GM12878 (cell line): ENCODE measurements at regions not wholly inside any gene's neighbourhood (a gene's known extent, or its start where the extent isn't known, plus 50 kb on each side); places are given as distances from the start of the nearest gene placed in this dataset.

Source experiments
- ATAC-seq: fragments of 200-7000 bp; cut with Tn5 transposase; 3 replicates; pipeline ENCODE4 v1.9.1; 2020; ENCODE audit warnings: mild to moderate bottlenecking, moderate library complexity
- BruUV-seq: library from RNA; stranded (reverse); fragments of 400-500 nt; replicated peaks from 2 replicates; lab custom pipeline; 2021; lab: Mats Ljungman, UMichigan
- CTCF ChIA-PET: fragments of 300-600 bp; sonication (Branson Sonifier 250); formaldehyde crosslinking; extraction: SDS; loops from one replicate; lab custom pipeline; 2021; ENCODE audit warnings: inconsistent platforms; lab: Yijun Ruan, JAX
- POLR2A ChIA-PET: fragments of 350-600 bp; formaldehyde crosslinking; extraction: SDS; loops from one replicate; lab custom pipeline; 2021; ENCODE audit warnings: inconsistent platforms; lab: Charles Lee
- RAD21 ChIA-PET: fragments of 300-600 bp; sonication (Branson Sonifier 250); formaldehyde crosslinking; loops from one replicate; lab custom pipeline; 2023; ENCODE audit warnings: antibody characterized with exemption; ENCODE audit not compliant: unreplicated experiment; lab: Charles Lee
- SMC1A ChIA-PET: fragments of 300-600 bp; sonication (Branson Sonifier 250); formaldehyde crosslinking; loops from one replicate; lab custom pipeline; 2023; ENCODE audit not compliant: unreplicated experiment, uncharacterized antibody; lab: Charles Lee
- DNase-seq: peaks from one replicate; pipeline ENCODE4 v3.0.0-alpha.2; 2011; ENCODE audit warnings: low read depth, low spot score
- FAIRE-seq: peaks from 3 replicates; lab custom pipeline; 2011; peaks lifted over from hg19 to GRCh38; lab: Jason Lieb, UNC
- H2AFZ ChIP-seq: 2 replicates; pipeline ENCODE4 v1.6.0; 2011; ENCODE audit warnings: low read depth, low read length, control low read depth; ENCODE audit not compliant: control insufficient read depth
- H3K27ac ChIP-seq: 2 replicates; pipeline ENCODE4 v1.5.1; 2011; ENCODE audit warnings: control low read depth; ENCODE audit not compliant: control insufficient read depth, insufficient read depth
- H3K27me3 ChIP-seq, 2 experiments: replicated peaks in 1 of 2; 2 replicates each; pipeline versions ENCODE4 v1.6.0 to v1.6.1; 2011; ENCODE audit warnings: low read length in 1 of 2; ENCODE audit not compliant: control insufficient read depth in 2 of 2, insufficient read depth in 2 of 2
- H3K36me3 ChIP-seq, 2 experiments: 2 replicates each; pipeline ENCODE4 v1.5.1; 2011; ENCODE audit warnings: low read length in 1 of 2; ENCODE audit not compliant: control insufficient read depth in 2 of 2, insufficient read depth in 2 of 2
- H3K4me1 ChIP-seq: 2 replicates; pipeline ENCODE4 v1.6.1; 2011; ENCODE audit warnings: mild to moderate bottlenecking, low read length, moderate library complexity, mixed read lengths; ENCODE audit not compliant: control insufficient read depth, insufficient read depth
- H3K4me2 ChIP-seq: 2 replicates; pipeline ENCODE4 v1.6.0; 2011; ENCODE audit warnings: control low read depth; ENCODE audit not compliant: control insufficient read depth, insufficient read depth
- H3K4me3 ChIP-seq: fragments of 200-600 bp; sonication (generic); 2 replicates; pipeline ENCODE4 v1.5.1; 2016
- H3K79me2 ChIP-seq: 2 replicates; pipeline ENCODE4 v1.6.0; 2011; ENCODE audit warnings: low read length; ENCODE audit not compliant: control insufficient read depth, insufficient read depth
- H3K9ac ChIP-seq: 2 replicates; pipeline ENCODE4 v1.8.0; 2011; ENCODE audit warnings: low read length, control low read depth, mixed read lengths; ENCODE audit not compliant: control insufficient read depth, insufficient read depth
- H3K9me3 ChIP-seq: replicated peaks from 3 replicates; pipeline ENCODE4 v1.5.1; 2011; ENCODE audit warnings: mild to moderate bottlenecking, low read length; ENCODE audit not compliant: control insufficient read depth, insufficient read depth
- H4K20me1 ChIP-seq: 2 replicates; pipeline ENCODE4 v1.6.0; 2011; ENCODE audit not compliant: control insufficient read depth, insufficient read depth
- CHD1 ChIP-seq: IDR thresholded peaks from 2 replicates; pipeline ENCODE4 v1.6.1; 2012; ENCODE audit warnings: low read depth, low read length, improper control_type of control experiment
- ESRRA ChIP-seq: IDR thresholded peaks from 2 replicates; pipeline ENCODE4 v1.6.1; 2012; ENCODE audit warnings: mild to moderate bottlenecking, low read length, improper control_type of control experiment
- HDAC2 ChIP-seq: fragments of 200-600 bp; sonication (generic); IDR thresholded peaks from 2 replicates; pipeline ENCODE4 v1.6.1; 2017
- HDAC6 ChIP-seq: fragments of 200-600 bp; sonication (generic); IDR thresholded peaks from one replicate; pipeline ENCODE4 v1.8.0; 2017; ENCODE audit warnings: antibody characterized with exemption; ENCODE audit not compliant: unreplicated experiment
- KDM1A ChIP-seq: fragments of 200-600 bp; sonication (generic); IDR thresholded peaks from 2 replicates; pipeline ENCODE4 v1.6.1; 2016; ENCODE audit warnings: borderline replicate concordance
- LARP7 ChIP-seq: fragments of 450-650 bp; IDR thresholded peaks from 2 replicates; pipeline ENCODE4 v1.6.1; 2017; ENCODE audit warnings: mild to moderate bottlenecking
- MYB ChIP-seq: fragments of 150-350 bp; IDR thresholded peaks from 2 replicates; pipeline ENCODE4 v1.6.1; 2014; ENCODE audit warnings: mild to moderate bottlenecking, low read depth, low read length, borderline replicate concordance
- NFXL1 ChIP-seq: fragments of 450-650 bp; IDR thresholded peaks from 2 replicates; pipeline ENCODE4 v1.6.1; 2017; ENCODE audit warnings: antibody characterized with exemption, mild to moderate bottlenecking, borderline replicate concordance
- PAX8 ChIP-seq: fragments of 450-650 bp; IDR thresholded peaks from 2 replicates; pipeline ENCODE4 v1.6.1; 2017; ENCODE audit warnings: mild to moderate bottlenecking, moderate library complexity
- RFX5 ChIP-seq: IDR thresholded peaks from 2 replicates; pipeline ENCODE4 v1.6.1; 2011; ENCODE audit warnings: low read depth, low read length, improper control_type of control experiment
- SIN3A ChIP-seq: IDR thresholded peaks from 2 replicates; pipeline ENCODE4 v1.6.1; 2012; ENCODE audit warnings: low read depth, low read length, improper control_type of control experiment
- SMARCA5 ChIP-seq: fragments of 450-650 bp; IDR thresholded peaks from 2 replicates; pipeline ENCODE4 v1.6.1; 2017; ENCODE audit warnings: mild to moderate bottlenecking
- SMC3 ChIP-seq: IDR thresholded peaks from 2 replicates; pipeline ENCODE4 v1.6.1; 2011; ENCODE audit warnings: low read length, improper control_type of control experiment, borderline replicate concordance
- SRF ChIP-seq, 2 experiments: IDR thresholded peaks; 2 replicates each; pipeline ENCODE4 v1.6.1; 2011; ENCODE audit warnings: low read depth in 2 of 2, low read length in 2 of 2, mild to moderate bottlenecking in 1 of 2, moderate library complexity in 1 of 2
- SUPT20H ChIP-seq: IDR thresholded peaks from 2 replicates; pipeline ENCODE4 v1.6.1; 2011; ENCODE audit warnings: low read depth, mild to moderate bottlenecking, low read length, moderate library complexity, borderline replicate concordance; ENCODE audit not compliant: control insufficient read depth
- TCF7 ChIP-seq: IDR thresholded peaks from 2 replicates; pipeline ENCODE4 v1.6.1; 2014; ENCODE audit warnings: antibody characterized with exemption, borderline replicate concordance
- ZNF24 ChIP-seq: fragments of 450-650 bp; IDR thresholded peaks from 2 replicates; pipeline ENCODE4 v1.6.1; 2017; ENCODE audit warnings: antibody characterized with exemption, mild to moderate bottlenecking
- WGBS: methylation state at CpG from one replicate; pipeline ENCODE4 v1.1.6; 2016; ENCODE audit warnings: low lambda C conversion rate; ENCODE audit not compliant: insufficient replicate concordance, insufficient coverage; ENCODE audit errors: missing lambda C conversion rate; 5-methylcytosine and 5-hydroxymethylcytosine counted together
- in situ Hi-C: fragments of 300-500 bp; cut with MboI; formaldehyde crosslinking; loops from 9 replicates; pipeline ENCODE4 v1.14.3; 2018; ENCODE audit warnings: mixed read lengths
- intact Hi-C: fragments of 100-400 bp; cut with micrococcal nuclease; formaldehyde crosslinking; loops from one replicate; pipeline ENCODE4 v1.14.2; 2022; ENCODE audit not compliant: unreplicated experiment
- TF ChIP-seq, protein P1 (sequence below): IDR thresholded peaks from 2 replicates; pipeline ENCODE4 v1.6.1; 2011; ENCODE audit warnings: low read depth, low read length, improper control_type of control experiment, borderline replicate concordance
- TF ChIP-seq, protein P2 (sequence below): fragments of 450-650 bp; conservative IDR thresholded peaks from 2 replicates; pipeline ENCODE4 v1.6.1; 2017; ENCODE audit warnings: mild to moderate bottlenecking, moderate library complexity
- TF ChIP-seq, protein P3 (sequence below): IDR thresholded peaks from 2 replicates; pipeline ENCODE4 v1.6.1; 2012; ENCODE audit warnings: low read depth, low read length, improper control_type of control experiment
- TF ChIP-seq, protein P4 (sequence below): IDR thresholded peaks from 2 replicates; pipeline ENCODE4 v1.6.1; 2012; ENCODE audit warnings: low read depth, low read length, improper control_type of control experiment

DNA sequence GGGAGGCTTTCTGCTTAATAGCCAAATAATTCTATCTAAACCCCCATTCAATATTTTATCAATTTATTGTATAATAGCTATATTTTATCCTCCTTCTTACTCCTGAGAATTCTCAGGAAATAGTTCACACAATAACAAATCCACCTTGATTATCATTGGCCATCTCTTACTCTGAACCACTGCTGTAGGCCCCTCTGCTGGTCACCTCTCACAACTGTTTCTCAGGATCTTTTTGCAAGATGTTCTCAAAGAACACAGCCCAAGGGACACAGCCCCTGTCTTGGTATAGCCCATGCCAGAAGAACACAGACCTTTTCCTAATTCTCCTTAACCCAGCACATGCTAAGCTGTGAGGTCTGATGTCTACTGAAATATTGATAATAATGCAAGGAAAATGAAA, 74.9 kb upstream of the HTR4 start (continued):
- TF ChIP-seq, protein P1, sequence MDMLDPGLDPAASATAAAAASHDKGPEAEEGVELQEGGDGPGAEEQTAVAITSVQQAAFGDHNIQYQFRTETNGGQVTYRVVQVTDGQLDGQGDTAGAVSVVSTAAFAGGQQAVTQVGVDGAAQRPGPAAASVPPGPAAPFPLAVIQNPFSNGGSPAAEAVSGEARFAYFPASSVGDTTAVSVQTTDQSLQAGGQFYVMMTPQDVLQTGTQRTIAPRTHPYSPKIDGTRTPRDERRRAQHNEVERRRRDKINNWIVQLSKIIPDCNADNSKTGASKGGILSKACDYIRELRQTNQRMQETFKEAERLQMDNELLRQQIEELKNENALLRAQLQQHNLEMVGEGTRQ: no peak
- TF ChIP-seq, protein P2, sequence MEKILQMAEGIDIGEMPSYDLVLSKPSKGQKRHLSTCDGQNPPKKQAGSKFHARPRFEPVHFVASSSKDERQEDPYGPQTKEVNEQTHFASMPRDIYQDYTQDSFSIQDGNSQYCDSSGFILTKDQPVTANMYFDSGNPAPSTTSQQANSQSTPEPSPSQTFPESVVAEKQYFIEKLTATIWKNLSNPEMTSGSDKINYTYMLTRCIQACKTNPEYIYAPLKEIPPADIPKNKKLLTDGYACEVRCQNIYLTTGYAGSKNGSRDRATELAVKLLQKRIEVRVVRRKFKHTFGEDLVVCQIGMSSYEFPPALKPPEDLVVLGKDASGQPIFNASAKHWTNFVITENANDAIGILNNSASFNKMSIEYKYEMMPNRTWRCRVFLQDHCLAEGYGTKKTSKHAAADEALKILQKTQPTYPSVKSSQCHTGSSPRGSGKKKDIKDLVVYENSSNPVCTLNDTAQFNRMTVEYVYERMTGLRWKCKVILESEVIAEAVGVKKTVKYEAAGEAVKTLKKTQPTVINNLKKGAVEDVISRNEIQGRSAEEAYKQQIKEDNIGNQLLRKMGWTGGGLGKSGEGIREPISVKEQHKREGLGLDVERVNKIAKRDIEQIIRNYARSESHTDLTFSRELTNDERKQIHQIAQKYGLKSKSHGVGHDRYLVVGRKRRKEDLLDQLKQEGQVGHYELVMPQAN: no peak
- TF ChIP-seq SRF (IDR thresholded peaks at IDR 0.05; ENCODE audit: low read depth in 2 of 2, low read length in 2 of 2): no peak
- no peak for TF ChIP-seq SUPT20H
- TF ChIP-seq, all 136 proteins: peak for 0

DNA sequence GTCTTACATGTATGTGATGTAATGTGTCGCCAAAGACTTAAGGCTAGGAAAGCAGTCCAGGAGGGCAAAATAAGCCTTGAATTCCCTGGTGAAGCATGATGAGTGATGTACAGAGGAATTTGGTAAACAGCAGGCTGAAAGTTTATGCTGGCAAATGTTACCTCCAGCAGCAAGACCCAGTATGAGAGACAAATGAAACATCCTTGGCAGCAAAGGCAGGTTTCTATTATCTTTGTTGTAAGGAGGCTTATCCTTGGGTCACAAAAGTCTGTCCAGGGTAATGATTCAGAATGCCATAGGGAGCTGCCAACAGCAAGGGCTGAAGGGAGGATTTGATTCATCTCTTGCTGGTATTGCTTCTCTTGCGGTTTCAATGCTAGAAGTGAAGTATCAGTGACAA, 75.9 kb upstream of the HTR4 start:
- Histone ChIP-seq H3K27ac (no peak overlapping the region), H3K9ac (no peak overlapping the region), H3K4me2 (no peak overlapping the region), H3K27me3 (no peaks in the 10 kb centered on the region), H3K4me1 (peaks cover 3% of the 10 kb centered on the region; the same call in 1 of the 2 replicates), H2AFZ (no peak overlapping the region), H3K36me3 (no peaks in the 10 kb centered on the region), H3K4me3 (no peak overlapping the region), H3K79me2 (no peaks in the 10 kb centered on the region), H4K20me1 (no peaks in the 10 kb centered on the region), H3K9me3 (no peaks in the 10 kb centered on the region)
- in situ Hi-C loops: loop anchor here (10.0 kb wide), 1 partner anchor 385 kb away; no protein-coding TSS in a partner anchor
- ATAC-seq (no peak), FAIRE-seq (no peak), DNase-seq (no peak)
- intact Hi-C loops: loop anchor here (5.0 kb wide), 1 partner anchor 533 kb away; no protein-coding TSS in a partner anchor
- TF ChIP-seq, protein P3, sequence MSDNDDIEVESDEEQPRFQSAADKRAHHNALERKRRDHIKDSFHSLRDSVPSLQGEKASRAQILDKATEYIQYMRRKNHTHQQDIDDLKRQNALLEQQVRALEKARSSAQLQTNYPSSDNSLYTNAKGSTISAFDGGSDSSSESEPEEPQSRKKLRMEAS: no peak
- TF ChIP-seq ZNF24: no peak
- no peak for TF ChIP-seq TCF7
- TF ChIP-seq SMARCA5: no peak
- TF ChIP-seq LARP7: no peak
- TF ChIP-seq, protein P4, sequence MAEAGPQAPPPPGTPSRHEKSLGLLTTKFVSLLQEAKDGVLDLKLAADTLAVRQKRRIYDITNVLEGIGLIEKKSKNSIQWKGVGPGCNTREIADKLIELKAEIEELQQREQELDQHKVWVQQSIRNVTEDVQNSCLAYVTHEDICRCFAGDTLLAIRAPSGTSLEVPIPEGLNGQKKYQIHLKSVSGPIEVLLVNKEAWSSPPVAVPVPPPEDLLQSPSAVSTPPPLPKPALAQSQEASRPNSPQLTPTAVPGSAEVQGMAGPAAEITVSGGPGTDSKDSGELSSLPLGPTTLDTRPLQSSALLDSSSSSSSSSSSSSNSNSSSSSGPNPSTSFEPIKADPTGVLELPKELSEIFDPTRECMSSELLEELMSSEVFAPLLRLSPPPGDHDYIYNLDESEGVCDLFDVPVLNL: no peak
- TF ChIP-seq CHD1: no peak
- TF ChIP-seq ESRRA: no peak
- TF ChIP-seq KDM1A: no peak
- TF ChIP-seq HDAC6: no peak
- no peak for TF ChIP-seq HDAC2
- TF ChIP-seq SMC3: no peak
- no peak for TF ChIP-seq MYB
- TF ChIP-seq RFX5: no peak
- TF ChIP-seq PAX8: no peak
- no peak for TF ChIP-seq SIN3A
- no peak for TF ChIP-seq SRF (IDR thresholded peaks at IDR 0.05; ENCODE audit: low read depth in 2 of 2, low read length in 2 of 2)
- TF ChIP-seq NFXL1: no peak
- ChIA-PET RAD21 (interaction anchor here (1.1 to 9.0 kb wide), 10 partner anchors 10 to 550 kb away, joined by 3 to 91 read pairs (median 6); no protein-coding TSS in a partner anchor), SMC1A (interaction anchor here (0.7 to 7.1 kb wide), 32 partner anchors 10 to 874 kb away, joined by 3 to 101 read pairs (median 4); no protein-coding TSS in a partner anchor), POLR2A (no interaction called here), CTCF (interaction anchor here (0.6 to 17.0 kb wide), 74 partner anchors 9 to 875 kb away, joined by 3 to 523 read pairs (median 5); no protein-coding TSS in a partner anchor)
- no TSS peak for BruUV-seq
- 50% methylated on average over 2 of the region's 2 CpGs for WGBS
